ENCODE measurements at regions not wholly inside any gene's neighbourhood (a gene's known extent, or its start where the extent isn't known, plus 50 kb on each side); places are given as distances from the start of the nearest gene placed in this dataset.

DNA sequence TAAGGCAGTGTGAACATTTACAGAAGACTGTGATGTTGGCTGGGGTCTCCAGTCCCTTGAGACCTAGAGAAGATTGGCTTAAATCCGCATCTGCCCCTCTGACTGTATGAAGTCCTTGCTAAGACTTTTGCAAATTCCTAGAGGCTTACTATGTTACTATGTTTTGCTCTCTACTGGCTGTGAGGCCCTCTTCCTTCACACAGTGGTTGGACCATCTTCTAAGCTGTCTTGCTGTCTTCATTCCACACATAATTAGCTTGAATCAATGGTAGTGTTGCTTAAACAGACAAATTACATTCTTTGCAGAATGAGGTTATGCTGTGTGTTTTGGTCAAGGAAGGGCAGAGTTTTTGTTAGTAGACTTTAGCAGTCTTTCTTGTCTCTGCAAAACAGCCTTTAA, 658.0 kb downstream of the TYW1 start:
- WGBS, 4 donors = 70 to 88% (median 79%) methylated on average over 1 of the region's 1 CpG
- H3K27me3 ChIP-seq = no peaks in the 10 kb centered on the region
- TF ChIP-seq, protein P1, sequence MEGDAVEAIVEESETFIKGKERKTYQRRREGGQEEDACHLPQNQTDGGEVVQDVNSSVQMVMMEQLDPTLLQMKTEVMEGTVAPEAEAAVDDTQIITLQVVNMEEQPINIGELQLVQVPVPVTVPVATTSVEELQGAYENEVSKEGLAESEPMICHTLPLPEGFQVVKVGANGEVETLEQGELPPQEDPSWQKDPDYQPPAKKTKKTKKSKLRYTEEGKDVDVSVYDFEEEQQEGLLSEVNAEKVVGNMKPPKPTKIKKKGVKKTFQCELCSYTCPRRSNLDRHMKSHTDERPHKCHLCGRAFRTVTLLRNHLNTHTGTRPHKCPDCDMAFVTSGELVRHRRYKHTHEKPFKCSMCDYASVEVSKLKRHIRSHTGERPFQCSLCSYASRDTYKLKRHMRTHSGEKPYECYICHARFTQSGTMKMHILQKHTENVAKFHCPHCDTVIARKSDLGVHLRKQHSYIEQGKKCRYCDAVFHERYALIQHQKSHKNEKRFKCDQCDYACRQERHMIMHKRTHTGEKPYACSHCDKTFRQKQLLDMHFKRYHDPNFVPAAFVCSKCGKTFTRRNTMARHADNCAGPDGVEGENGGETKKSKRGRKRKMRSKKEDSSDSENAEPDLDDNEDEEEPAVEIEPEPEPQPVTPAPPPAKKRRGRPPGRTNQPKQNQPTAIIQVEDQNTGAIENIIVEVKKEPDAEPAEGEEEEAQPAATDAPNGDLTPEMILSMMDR (IDR thresholded peaks at IDR 0.05) = no peak
- no peak for TF ChIP-seq POLR2A (IDR thresholded peaks at IDR 0.05)
- no peaks in the 10 kb centered on the region for H3K36me3 ChIP-seq
- H3K4me3 ChIP-seq = no peak overlapping the region
- H3K27ac ChIP-seq = no peak overlapping the region
- H3K9me3 ChIP-seq = no peaks in the 10 kb centered on the region
- peaks cover 0 to 35% (median 14%) of the 10 kb centered on the region in 12 donors for H3K4me1 ChIP-seq
- DNase-seq (no peak), ATAC-seq (peak in 3 of 4 donors; percentile 10 to 33 (median 29))
- intact Hi-C loops (cut with DNase I) = no loop called here

DNA sequence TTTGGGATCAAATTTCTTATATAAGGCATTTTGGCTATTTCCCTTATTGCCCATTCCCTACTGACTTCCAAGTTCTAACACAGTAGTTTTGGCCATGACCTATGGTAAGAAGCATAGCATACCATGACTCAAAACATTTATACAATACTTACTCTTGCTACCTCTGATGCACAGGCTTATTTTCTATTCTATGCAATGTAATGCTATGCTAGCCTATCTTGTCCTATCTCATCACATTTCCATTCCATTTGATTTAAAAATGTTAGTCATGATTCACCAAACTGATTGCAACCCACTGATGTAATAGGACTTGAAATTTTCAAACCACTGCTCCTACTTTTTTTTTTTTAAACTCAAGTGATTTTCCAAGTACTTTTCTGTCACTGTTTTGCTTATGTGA, 658.5 kb downstream of the TYW1 start:
- no peak for TF ChIP-seq POLR2A (IDR thresholded peaks at IDR 0.05)
- TF ChIP-seq, protein P1 (IDR thresholded peaks at IDR 0.05) = no peak
- H3K4me3 ChIP-seq = no peak overlapping the region
- H3K27ac ChIP-seq = no peak overlapping the region
- H3K9me3 ChIP-seq = no peaks in the 10 kb centered on the region
- H3K36me3 ChIP-seq = no peaks in the 10 kb centered on the region
- DNase-seq = no peak
- H3K4me1 ChIP-seq = peaks cover 0 to 35% (median 14%) of the 10 kb centered on the region in 12 donors
- H3K27me3 ChIP-seq = no peaks in the 10 kb centered on the region
- intact Hi-C loops (cut with DNase I) = no loop called here
- no peak for ATAC-seq

DNA sequence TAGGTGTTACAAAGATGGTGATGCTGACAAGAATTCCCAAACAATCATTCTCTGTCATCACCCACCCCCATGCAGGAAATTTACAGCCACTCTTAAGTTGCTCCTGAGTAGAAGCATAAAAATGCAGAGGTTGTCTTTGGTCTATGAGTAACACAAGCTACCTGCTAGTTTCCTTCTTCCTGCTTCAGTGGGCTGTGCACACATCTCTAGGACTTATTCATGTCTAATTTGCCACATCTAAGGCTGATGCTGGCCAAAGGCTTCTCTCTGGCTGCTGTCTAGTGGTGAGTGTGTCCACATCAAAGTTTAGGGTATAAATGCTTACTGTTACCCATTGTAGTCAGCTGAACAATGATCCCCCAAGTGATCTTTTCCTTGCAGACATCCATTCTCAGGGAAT, 662.5 kb downstream of the TYW1 start:
- peaks cover 0 to 6% (median 0%) of the 10 kb centered on the region in 9 donors for H3K27me3 ChIP-seq
- DNase-seq (no peak), ATAC-seq (no peak)
- H3K27ac ChIP-seq = no peak overlapping the region
- H3K36me3 ChIP-seq = no peaks in the 10 kb centered on the region
- TF ChIP-seq, protein P1 (IDR thresholded peaks at IDR 0.05) = no peak
- no peak for TF ChIP-seq POLR2A (IDR thresholded peaks at IDR 0.05)
- peaks cover 0 to 20% (median 8%) of the 10 kb centered on the region in 12 donors for H3K4me1 ChIP-seq
- intact Hi-C loops (cut with DNase I) = no loop called here
- H3K9me3 ChIP-seq = peaks cover 0 to 11% (median 0%) of the 10 kb centered on the region in 12 donors
- no peak overlapping the region for H3K4me3 ChIP-seq

DNA sequence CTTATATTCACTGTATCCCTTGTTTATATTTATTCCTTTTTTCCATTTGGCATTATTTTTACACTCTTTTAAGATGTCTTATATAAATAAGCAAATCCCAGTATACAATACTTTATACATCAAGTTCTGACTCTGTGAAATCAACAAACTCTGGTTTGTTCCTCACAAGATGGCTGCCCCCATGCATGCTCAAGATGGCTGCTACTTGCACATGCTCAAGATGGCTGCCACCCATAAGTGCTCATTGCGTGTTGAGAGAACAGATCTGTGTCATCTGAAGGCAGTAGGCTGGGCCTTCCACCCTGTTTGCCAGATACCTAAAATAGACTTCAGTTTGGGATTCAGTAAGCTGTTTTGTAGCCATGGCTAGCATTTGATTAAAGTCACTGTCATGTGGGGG, 666.2 kb downstream of the TYW1 start:
- Histone ChIP-seq H3K4me3 (no peak overlapping the region), H3K36me3 (no peaks in the 10 kb centered on the region), H3K27ac (no peak overlapping the region), H3K4me1 (no peaks in the 10 kb centered on the region), H3K9me3 (peaks cover 0 to 11% (median 0%) of the 10 kb centered on the region in 12 donors), H3K27me3 (peaks cover 0 to 6% (median 0%) of the 10 kb centered on the region in 9 donors)
- 82 to 94% (median 85%) methylated on average over 1 of the region's 1 CpG for WGBS, 4 donors
- ATAC-seq (no peak), DNase-seq (no peak)
- intact Hi-C loops (cut with DNase I) = no loop called here
- TF ChIP-seq, protein P1 (IDR thresholded peaks at IDR 0.05) = no peak
- no peak for TF ChIP-seq POLR2A (IDR thresholded peaks at IDR 0.05)
